ENCODE measurements at regions not wholly inside any gene's neighbourhood (a gene's known extent, or its start where the extent isn't known, plus 50 kb on each side); places are given as distances from the start of the nearest gene placed in this dataset.

DNA sequence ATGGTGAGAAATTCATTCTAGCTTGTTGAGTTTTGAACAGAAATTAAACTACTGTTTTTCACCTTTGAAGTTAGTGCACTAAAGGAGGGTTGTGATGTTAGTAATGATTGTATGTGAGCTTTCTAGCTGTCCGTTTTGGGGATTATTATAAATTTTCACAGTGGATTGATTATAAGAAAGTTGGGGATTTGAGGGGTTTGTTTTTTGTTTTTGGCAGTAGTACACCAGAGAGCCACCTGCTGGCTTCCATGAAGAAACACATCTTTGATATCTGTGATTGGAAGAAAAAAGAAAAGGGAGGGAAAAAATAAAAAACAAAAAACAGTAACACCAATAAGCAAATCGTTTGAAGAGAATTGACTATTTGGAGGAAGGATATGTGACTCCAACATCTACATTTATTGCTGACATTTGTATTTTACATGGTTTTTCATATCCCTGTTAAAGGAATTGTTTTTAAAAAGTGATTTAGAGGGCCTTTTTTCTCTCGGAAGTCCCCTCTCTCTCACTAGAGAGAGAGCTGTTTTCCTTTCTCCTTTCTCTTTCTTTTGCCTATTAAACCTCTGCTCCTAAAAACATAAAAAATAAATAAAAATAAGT is 1469.5 kb upstream of the GOT2 start:
- TF ChIP-seq PHF5A (CRISPR knock-in tag; IDR thresholded peaks at IDR 0.05; ENCODE audit: low read depth, unreplicated experiment) (no peak), MEIS1 (CRISPR knock-in tag; IDR thresholded peaks at IDR 0.05; ENCODE audit: borderline replicate concordance) (no peak), SRF (IDR thresholded peaks at IDR 0.05; ENCODE audit: low read depth, low read length) (no peak), SAP130 (CRISPR knock-in tag; IDR thresholded peaks at IDR 0.05; ENCODE audit: low read depth) (no peak)
- TF ChIP-seq, protein P1, sequence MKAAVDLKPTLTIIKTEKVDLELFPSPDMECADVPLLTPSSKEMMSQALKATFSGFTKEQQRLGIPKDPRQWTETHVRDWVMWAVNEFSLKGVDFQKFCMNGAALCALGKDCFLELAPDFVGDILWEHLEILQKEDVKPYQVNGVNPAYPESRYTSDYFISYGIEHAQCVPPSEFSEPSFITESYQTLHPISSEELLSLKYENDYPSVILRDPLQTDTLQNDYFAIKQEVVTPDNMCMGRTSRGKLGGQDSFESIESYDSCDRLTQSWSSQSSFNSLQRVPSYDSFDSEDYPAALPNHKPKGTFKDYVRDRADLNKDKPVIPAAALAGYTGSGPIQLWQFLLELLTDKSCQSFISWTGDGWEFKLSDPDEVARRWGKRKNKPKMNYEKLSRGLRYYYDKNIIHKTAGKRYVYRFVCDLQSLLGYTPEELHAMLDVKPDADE (CRISPR knock-in tag; IDR thresholded peaks at IDR 0.05) = no peak
- TF ChIP-seq, protein P2, sequence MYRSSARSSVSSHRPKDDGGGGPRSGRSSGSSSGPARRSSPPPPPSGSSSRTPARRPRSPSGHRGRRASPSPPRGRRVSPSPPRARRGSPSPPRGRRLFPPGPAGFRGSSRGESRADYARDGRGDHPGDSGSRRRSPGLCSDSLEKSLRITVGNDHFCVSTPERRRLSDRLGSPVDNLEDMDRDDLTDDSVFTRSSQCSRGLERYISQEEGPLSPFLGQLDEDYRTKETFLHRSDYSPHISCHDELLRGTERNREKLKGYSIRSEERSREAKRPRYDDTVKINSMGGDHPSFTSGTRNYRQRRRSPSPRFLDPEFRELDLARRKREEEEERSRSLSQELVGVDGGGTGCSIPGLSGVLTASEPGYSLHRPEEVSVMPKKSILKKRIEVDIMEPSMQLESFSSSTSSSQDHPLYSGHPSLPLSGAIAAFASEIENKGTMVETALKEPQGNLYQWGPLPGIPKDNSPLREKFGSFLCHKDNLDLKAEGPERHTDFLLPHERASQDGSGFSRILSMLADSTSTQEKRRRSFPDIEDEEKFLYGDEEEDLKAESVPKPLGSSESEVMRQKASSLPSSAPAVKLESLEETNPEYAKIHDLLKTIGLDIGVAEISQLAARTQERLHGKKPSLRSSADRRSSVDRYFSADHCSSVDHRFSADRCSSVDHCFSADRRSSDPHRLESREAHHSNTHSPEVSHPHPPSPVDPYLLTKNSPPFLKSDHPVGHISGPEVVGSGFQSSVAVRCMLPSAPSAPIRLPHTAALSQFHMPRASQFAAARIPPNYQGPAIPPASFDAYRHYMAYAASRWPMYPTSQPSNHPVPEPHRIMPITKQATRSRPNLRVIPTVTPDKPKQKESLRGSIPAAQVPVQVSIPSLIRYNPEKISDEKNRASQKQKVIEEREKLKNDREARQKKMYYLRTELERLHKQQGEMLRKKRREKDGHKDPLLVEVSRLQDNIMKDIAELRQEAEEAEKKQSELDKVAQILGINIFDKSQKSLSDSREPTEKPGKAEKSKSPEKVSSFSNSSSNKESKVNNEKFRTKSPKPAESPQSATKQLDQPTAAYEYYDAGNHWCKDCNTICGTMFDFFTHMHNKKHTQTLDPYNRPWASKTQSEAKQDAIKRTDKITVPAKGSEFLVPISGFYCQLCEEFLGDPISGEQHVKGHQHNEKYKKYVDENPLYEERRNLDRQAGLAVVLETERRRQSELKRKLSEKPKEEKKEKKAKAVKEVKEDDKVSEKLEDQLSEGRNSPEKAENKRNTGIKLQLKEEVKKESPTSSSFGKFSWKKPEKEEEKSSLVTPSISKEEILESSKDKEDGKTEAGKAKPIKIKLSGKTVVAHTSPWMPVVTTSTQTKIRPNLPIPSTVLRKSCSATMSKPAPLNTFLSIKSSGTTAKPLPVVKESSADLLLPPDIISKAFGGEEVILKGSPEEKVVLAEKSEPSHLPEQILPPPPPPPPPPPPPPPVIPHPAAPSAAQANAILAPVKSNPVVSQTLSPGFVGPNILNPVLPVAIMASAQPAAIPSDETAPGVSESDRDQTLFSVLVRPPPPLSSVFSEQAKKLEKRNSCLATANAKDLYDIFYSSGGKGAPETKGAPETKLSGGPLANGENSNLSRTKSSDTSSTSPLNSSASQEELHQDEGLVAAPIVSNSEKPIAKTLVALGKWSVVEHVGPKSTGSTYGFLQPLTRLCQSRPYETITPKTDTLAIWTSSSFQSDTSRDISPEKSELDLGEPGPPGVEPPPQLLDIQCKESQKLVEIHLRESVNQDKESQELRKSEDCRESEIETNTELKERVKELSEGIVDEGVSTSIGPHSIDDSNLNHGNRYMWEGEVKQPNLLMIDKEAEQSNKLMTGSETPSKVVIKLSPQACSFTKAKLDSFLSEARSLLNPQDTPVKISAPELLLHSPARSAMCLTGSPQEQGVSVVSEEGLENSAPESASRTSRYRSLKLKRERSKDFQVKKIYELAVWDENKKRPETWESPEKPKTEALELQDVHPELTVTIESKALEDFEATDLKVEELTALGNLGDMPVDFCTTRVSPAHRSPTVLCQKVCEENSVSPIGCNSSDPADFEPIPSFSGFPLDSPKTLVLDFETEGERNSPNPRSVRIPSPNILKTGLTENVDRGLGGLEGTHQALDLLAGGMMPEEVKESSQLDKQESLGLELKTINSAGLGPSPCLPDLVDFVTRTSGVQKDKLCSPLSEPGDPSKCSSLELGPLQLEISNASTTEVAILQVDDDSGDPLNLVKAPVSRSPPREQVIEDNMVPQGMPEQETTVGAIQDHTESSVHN (CRISPR knock-in tag; IDR thresholded peaks at IDR 0.05) = no peak
- TF ChIP-seq, protein P3, sequence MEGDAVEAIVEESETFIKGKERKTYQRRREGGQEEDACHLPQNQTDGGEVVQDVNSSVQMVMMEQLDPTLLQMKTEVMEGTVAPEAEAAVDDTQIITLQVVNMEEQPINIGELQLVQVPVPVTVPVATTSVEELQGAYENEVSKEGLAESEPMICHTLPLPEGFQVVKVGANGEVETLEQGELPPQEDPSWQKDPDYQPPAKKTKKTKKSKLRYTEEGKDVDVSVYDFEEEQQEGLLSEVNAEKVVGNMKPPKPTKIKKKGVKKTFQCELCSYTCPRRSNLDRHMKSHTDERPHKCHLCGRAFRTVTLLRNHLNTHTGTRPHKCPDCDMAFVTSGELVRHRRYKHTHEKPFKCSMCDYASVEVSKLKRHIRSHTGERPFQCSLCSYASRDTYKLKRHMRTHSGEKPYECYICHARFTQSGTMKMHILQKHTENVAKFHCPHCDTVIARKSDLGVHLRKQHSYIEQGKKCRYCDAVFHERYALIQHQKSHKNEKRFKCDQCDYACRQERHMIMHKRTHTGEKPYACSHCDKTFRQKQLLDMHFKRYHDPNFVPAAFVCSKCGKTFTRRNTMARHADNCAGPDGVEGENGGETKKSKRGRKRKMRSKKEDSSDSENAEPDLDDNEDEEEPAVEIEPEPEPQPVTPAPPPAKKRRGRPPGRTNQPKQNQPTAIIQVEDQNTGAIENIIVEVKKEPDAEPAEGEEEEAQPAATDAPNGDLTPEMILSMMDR (CRISPR knock-in tag; IDR thresholded peaks at IDR 0.05) = 0 out of 2 replicates have a peak, but pooled peaks have one; percentile 11

All from HepG2 (cell line).